Neural cell (in vitro differentiated cells): ENCODE measurements at regions not wholly inside any gene's neighbourhood (a gene's known extent, or its start where the extent isn't known, plus 50 kb on each side); places are given as distances from the start of the nearest gene placed in this dataset.

Source experiments
- EP300 ChIP-seq: fragments of 450-650 bp; conservative IDR thresholded peaks from 2 replicates; pipeline ENCODE4 v1.6.1; 2014; ENCODE audit warnings: antibody characterized with exemption, mild to moderate bottlenecking, moderate library complexity; ENCODE audit not compliant: poor library complexity, severe bottlenecking
- EZH2 ChIP-seq: fragments of 200-600, 300-800 bp; shearing (Covaris generic), sonication (generic); IDR thresholded peaks from 2 replicates; pipeline ENCODE4 v1.6.1; 2014; ENCODE audit warnings: antibody characterized with exemption, low read length, borderline replicate concordance, mild to moderate bottlenecking; ENCODE audit not compliant: insufficient read depth, poor library complexity, severe bottlenecking
- POLR2AphosphoS5 ChIP-seq: IDR thresholded peaks from 2 replicates; pipeline ENCODE4 v1.6.1; 2012
- RAD21 ChIP-seq: fragments of 450-650 bp; conservative IDR thresholded peaks from 2 replicates; pipeline ENCODE4 v1.6.1; 2014; ENCODE audit warnings: antibody characterized with exemption, mild to moderate bottlenecking, moderate library complexity
- SMC3 ChIP-seq: fragments of 450-650 bp; conservative IDR thresholded peaks from 2 replicates; pipeline ENCODE4 v1.6.1; 2014; ENCODE audit warnings: antibody characterized with exemption, mild to moderate bottlenecking, moderate library complexity; ENCODE audit not compliant: poor library complexity
- TAF1 ChIP-seq: IDR thresholded peaks from 2 replicates; pipeline ENCODE4 v1.6.1; 2012; ENCODE audit warnings: low read depth
- TF ChIP-seq, protein P1 (sequence below): fragments of 450-650 bp; IDR thresholded peaks from 2 replicates; pipeline ENCODE4 v1.5.1; 2014; ENCODE audit warnings: antibody characterized with exemption, mild to moderate bottlenecking, moderate library complexity; ENCODE audit not compliant: poor library complexity, severe bottlenecking
- TF ChIP-seq, protein P2 (sequence below): IDR thresholded peaks from 2 replicates; pipeline ENCODE4 v1.6.1; 2012; ENCODE audit warnings: borderline replicate concordance

- TF ChIP-seq POLR2AphosphoS5 (no peak), RAD21 (no peak), SMC3 (no peak), TAF1 (no peak), EP300 (no peak), EZH2 (no peak)
- TF ChIP-seq, protein P1, sequence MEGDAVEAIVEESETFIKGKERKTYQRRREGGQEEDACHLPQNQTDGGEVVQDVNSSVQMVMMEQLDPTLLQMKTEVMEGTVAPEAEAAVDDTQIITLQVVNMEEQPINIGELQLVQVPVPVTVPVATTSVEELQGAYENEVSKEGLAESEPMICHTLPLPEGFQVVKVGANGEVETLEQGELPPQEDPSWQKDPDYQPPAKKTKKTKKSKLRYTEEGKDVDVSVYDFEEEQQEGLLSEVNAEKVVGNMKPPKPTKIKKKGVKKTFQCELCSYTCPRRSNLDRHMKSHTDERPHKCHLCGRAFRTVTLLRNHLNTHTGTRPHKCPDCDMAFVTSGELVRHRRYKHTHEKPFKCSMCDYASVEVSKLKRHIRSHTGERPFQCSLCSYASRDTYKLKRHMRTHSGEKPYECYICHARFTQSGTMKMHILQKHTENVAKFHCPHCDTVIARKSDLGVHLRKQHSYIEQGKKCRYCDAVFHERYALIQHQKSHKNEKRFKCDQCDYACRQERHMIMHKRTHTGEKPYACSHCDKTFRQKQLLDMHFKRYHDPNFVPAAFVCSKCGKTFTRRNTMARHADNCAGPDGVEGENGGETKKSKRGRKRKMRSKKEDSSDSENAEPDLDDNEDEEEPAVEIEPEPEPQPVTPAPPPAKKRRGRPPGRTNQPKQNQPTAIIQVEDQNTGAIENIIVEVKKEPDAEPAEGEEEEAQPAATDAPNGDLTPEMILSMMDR: no peak
- TF ChIP-seq, protein P2, sequence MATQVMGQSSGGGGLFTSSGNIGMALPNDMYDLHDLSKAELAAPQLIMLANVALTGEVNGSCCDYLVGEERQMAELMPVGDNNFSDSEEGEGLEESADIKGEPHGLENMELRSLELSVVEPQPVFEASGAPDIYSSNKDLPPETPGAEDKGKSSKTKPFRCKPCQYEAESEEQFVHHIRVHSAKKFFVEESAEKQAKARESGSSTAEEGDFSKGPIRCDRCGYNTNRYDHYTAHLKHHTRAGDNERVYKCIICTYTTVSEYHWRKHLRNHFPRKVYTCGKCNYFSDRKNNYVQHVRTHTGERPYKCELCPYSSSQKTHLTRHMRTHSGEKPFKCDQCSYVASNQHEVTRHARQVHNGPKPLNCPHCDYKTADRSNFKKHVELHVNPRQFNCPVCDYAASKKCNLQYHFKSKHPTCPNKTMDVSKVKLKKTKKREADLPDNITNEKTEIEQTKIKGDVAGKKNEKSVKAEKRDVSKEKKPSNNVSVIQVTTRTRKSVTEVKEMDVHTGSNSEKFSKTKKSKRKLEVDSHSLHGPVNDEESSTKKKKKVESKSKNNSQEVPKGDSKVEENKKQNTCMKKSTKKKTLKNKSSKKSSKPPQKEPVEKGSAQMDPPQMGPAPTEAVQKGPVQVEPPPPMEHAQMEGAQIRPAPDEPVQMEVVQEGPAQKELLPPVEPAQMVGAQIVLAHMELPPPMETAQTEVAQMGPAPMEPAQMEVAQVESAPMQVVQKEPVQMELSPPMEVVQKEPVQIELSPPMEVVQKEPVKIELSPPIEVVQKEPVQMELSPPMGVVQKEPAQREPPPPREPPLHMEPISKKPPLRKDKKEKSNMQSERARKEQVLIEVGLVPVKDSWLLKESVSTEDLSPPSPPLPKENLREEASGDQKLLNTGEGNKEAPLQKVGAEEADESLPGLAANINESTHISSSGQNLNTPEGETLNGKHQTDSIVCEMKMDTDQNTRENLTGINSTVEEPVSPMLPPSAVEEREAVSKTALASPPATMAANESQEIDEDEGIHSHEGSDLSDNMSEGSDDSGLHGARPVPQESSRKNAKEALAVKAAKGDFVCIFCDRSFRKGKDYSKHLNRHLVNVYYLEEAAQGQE: no peak
Observed at GRCh38 chr5:93874491-93874890, 133.1 kb upstream of the POU5F2 start.
